Iris pigment epithelial cell (primary cell): ENCODE measurements at regions not wholly inside any gene's neighbourhood (a gene's known extent, or its start where the extent isn't known, plus 50 kb on each side); places are given as distances from the start of the nearest gene placed in this dataset.
"Not testable (repeated sequence)": the region's sequence is repeated elsewhere in the genome, so short reads cannot be mapped to it uniquely, and the experiment has no call there.

ENCODE experiments used
- DNase-seq: peaks from one replicate; pipeline ENCODE4 v3.0.0-alpha.2; 2011; ENCODE audit warnings: low read depth

- DNase-seq: no peak
Observed at GRCh38 chr13:31517599-31517998, 221.7 kb upstream of the RXFP2 start.

- no peak for DNase-seq
Observed at GRCh38 chr13:31518645-31519044, 220.7 kb upstream of the RXFP2 start.

GRCh38 chr13:31521435-31521834 is 217.9 kb upstream of the RXFP2 start:
- no peak for DNase-seq

DNA sequence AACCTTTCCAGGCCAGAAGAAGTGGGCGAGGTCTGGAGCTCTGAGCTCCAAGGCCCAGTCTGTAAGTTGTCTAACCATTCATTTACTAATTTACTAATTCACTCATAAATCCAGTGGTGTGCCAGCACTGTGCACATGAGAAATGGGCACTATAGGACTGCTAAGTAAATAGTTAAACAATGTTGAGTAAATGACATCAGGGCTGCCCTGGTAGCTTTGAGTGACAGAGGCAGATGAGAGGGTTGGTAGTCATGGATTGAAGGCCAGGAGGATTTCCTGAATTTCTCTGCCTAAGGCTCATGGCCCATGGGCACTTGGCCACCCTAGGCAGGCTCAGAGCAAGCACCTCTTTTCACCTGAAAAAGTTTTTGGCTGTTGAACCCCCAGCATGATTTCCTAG is 216.9 kb upstream of the RXFP2 start:
- no peak for DNase-seq

GRCh38 chr13:31528176-31528575 is 211.2 kb upstream of the RXFP2 start:
- no peak for DNase-seq

DNA sequence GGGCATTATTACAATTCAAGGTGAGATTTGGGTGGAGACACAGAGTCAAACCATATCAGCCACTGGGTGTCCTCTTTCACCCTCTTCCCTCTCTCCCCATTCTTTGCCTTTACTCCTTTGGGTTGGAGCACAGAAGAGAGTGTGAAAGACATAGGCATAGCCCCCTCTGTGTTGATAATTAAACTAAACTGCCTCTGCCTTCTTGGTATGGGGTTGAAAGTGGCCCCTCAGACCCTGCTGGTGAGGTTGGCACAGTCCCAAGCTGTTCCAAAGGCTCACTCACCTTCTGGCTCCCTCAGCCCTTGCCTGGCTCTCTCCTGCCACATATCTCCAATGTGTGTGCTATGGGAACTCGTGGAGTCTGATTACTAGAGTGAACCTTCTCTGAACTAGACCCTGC is 210.6 kb upstream of the RXFP2 start:
- no peak for DNase-seq

DNA sequence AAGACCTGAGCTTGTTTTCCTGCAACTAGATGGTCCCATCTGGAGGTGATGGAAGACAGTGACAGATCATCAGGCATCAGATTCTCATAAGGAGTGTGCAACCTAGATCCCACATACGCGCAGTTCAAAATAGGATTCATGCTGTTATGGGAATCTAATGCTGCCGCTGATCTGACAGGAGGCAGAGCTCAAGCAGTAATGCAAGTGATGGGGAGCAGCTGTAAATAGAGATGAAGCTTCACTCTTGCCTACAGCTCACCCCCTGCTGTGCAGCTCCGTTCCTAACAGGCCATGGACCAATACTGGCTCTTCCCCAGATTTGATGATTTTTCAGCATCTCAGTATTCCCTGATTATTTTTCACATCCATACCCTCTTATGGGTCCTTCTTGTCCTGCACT is 208.4 kb upstream of the RXFP2 start:
- no peak for DNase-seq

DNA sequence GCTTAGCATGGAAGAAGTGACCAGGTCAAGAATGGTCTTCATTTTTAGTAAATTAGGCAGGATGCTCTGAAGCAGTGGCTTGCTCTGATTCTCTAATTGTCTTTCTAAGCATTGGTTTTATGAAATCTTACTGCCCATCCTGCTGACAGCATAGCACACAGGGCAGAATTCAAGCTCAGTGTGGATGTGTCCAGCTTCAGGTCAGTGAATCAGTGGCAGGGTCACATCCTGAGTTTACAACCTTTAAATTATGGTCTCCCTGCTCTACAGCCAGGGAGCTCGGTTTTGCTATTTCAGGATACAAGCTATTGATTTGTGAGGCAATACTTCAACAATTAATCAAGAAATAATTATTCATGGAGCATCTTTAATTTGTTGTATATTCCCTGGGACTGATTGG is 202.3 kb upstream of the RXFP2 start:
- DNase-seq: no peak

- peak; percentile 36 for DNase-seq
Observed at GRCh38 chr13:31538067-31539042, 201.0 kb upstream of the RXFP2 start.

DNA sequence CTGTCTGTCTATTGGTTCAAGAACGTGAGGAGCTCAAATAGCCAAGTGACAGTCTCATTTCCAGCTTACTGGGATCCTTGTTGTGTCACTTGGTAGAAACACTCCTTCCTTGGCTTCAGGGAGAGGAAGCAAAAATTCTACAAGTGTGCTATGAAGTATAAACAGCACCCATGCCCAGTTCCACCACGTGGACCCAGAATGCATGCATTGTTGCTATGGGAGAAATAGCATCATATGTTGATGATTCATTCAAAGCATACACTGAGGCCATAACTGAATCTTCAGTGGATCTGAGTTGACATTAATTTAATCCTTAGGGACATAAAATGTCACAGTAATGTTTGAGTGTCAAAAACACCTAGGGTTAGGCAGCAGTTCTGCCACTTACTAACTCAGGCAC is 199.0 kb upstream of the RXFP2 start:
- DNase-seq: no peak

DNA sequence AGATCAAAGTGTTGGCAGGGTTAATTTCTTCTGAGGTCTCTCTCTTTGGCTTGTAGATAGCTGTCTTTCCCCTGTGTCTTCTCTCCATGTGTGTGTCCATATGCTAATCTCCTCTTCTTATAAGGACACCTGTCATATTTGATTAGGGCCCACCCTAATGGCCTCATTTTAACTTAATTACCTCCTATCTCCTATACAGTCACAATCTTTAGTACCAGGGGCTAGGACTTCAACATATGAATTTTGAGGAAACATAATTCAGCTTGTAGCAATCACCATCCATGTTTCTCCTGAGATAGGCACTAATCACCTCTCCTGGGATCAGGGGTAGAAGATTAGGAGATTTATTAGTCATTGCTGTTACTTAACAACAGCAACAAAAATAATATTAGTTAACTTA is 196.1 kb upstream of the RXFP2 start:
- DNase-seq: no peak

DNA sequence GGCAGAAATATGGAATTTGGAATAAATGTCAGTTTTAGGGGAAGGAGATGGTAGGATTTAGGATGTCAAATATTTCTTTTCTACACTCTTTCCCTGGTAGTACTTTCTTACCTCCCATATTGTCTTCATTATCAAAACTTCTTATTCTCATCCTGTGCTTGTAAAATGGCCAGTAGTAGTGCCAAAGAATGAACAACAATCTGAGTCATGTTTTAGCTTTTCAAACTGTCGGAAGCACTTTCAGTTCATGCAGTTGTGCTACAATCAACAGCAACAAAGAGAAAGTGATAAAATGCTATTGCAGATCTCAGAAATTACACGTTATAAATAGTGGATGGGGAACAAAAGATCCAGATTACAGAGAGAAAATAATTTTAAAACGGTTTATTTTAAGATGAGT is 193.7 kb upstream of the RXFP2 start:
- DNase-seq: peak; percentile 21

GRCh38 chr13:31556376-31556775 is 182.9 kb upstream of the RXFP2 start:
- peak; percentile 76 for DNase-seq

- not testable (repeated sequence) for DNase-seq
Observed at GRCh38 chr13:31584221-31584620, 155.1 kb upstream of the RXFP2 start.

GRCh38 chr13:31587698-31588266 is 151.5 kb upstream of the RXFP2 start:
- DNase-seq: no peak

GRCh38 chr13:31588316-31588715 is 151.0 kb upstream of the RXFP2 start:
- no peak for DNase-seq

GRCh38 chr13:31588893-31589292 is 150.4 kb upstream of the RXFP2 start:
- DNase-seq: no peak

GRCh38 chr13:31591642-31592233 is 147.6 kb upstream of the RXFP2 start:
- no peak for DNase-seq

DNA sequence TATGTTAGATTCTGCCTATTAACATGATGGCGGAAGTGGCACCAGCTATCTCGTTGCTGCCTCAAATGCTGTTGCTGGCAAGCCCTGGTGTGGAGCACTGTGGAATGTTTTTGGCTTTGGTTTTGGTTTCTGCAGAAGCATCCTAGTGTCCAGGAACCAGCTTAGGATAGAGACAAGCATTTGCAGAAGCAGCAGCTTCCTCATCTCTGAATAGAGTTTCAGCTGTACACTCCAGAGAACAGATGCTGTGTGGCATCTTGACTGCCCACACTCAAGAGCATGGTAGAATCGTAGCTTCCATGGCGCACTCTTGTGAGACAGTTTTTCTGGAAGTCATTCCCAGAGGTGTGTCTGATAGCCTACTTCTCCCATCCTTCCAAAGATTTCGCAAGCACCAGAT is 145.3 kb upstream of the RXFP2 start:
- no peak for DNase-seq

GRCh38 chr13:31595563-31595962 is 143.8 kb upstream of the RXFP2 start:
- no peak for DNase-seq

DNA sequence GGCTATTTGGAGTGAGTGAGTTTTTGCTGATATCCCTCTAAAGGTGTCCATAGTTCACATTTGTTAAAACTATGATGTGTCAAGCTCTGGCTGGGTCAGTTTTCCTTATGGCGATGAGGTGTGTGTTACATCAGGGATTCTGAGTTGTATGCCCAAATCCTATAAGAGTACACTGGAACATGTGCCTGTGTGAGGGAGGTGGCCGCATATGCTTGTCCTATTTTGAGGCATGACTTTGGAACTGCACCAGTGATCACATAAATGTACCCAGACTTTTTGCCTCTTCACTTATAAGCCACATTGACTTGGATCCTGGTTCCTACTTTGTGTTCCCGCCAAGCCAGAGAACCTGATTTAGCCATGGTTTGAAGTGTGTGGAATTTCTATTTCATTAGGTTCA is 140.3 kb upstream of the RXFP2 start:
- DNase-seq: no peak

GRCh38 chr13:31605076-31605860 is 134.1 kb upstream of the RXFP2 start:
- no peak for DNase-seq
